ENCODE measurements at regions not wholly inside any gene's neighbourhood (a gene's known extent, or its start where the extent isn't known, plus 50 kb on each side); places are given as distances from the start of the nearest gene placed in this dataset.

GRCh38 chr9:106456581-106456980 is 406.4 kb upstream of the ZNF462 start:
- Histone ChIP-seq H3T11ph (ENCODE audit: low read length) (no peak overlapping the region), H3K4ac (ENCODE audit: low read depth, low read length) (no peak overlapping the region), H3K23ac (ENCODE audit: insufficient read length, low read depth, low read length) (no peak overlapping the region), H2BK120ac (ENCODE audit: low read depth, low read length, poor library complexity, severe bottlenecking) (no peak overlapping the region), H3K23me2 (ENCODE audit: insufficient read length, low read depth, low read length, poor library complexity, severe bottlenecking) (no peaks in the 10 kb centered on the region), H2BK15ac (ENCODE audit: low read depth, low read length) (no peak overlapping the region), H3K14ac (ENCODE audit: insufficient read depth, low read length) (no peak overlapping the region), H2AK5ac (ENCODE audit: insufficient read length, low read length) (no peak overlapping the region), H3K4me1 (ENCODE audit: insufficient read depth, low read length) (no peaks in the 10 kb centered on the region), H2BK20ac (ENCODE audit: low read depth, low read length, poor library complexity, severe bottlenecking) (no peak overlapping the region), H3K4me2 (ENCODE audit: insufficient read depth, insufficient read length, low read length) (peak overlapping the region; percentile 18), H4K5ac (ENCODE audit: insufficient read length, low read depth, low read length) (no peak overlapping the region), H3K27ac (ENCODE audit: insufficient read length, low read depth, low read length) (no peak overlapping the region), H2BK5ac (ENCODE audit: insufficient read length, low read length) (no peak overlapping the region), H4K20me1 (ENCODE audit: control insufficient read depth, insufficient read depth, insufficient read length) (no peaks in the 10 kb centered on the region), H3K79me1 (ENCODE audit: insufficient read depth, low read depth, low read length, poor library complexity, severe bottlenecking) (no peaks in the 10 kb centered on the region), H2AFZ (ENCODE audit: low read length) (no peak overlapping the region), H3K79me2 (ENCODE audit: insufficient read depth, low read length) (no peaks in the 10 kb centered on the region), H4K8ac (replicated peaks; ENCODE audit: insufficient read length, low read depth, low read length) (no peak overlapping the region), H3K9me3 (ENCODE audit: control insufficient read depth, low read depth, low read length) (no peaks in the 10 kb centered on the region), H3K18ac (ENCODE audit: insufficient read length, low read depth, low read length) (no peak overlapping the region), H4K91ac (ENCODE audit: insufficient read length, low read depth, low read length) (no peak overlapping the region), H3K9ac (ENCODE audit: extremely low read depth, insufficient read length, low read length) (no peak overlapping the region), H3K27me3 (ENCODE audit: insufficient read depth, low read length) (no peaks in the 10 kb centered on the region), H2BK12ac (ENCODE audit: insufficient read length, low read depth, low read length) (no peak overlapping the region), H3K56ac (ENCODE audit: insufficient read length, low read depth, low read length) (no peak overlapping the region)
- Mint-ChIP-seq H3K9me3 (peaks cover 7 to 10% of the 10 kb centered on the region in 2 experiments; a peak in 4 of 5 replicates), H3K27ac (peak overlapping the region; percentile 85 to 93 (median 86); a peak in 6 of 7 replicates), H3K4me1 (peaks cover 16 to 23% of the 10 kb centered on the region in 2 experiments), H3K27me3 (ENCODE audit: low read depth) (no peaks in the 10 kb centered on the region), H3K36me3 (ENCODE audit: insufficient read depth in 1 of 3, low read depth in 3 of 3) (peaks cover 0 to 18% (median 9%) of the 10 kb centered on the region in 3 experiments; a peak in 5 of 7 replicates), H3K4me3 (peak overlapping the region in 1 of 2 experiments; percentile 18; a peak in 1 of 5 replicates)
- TF ChIP-seq, protein P1, sequence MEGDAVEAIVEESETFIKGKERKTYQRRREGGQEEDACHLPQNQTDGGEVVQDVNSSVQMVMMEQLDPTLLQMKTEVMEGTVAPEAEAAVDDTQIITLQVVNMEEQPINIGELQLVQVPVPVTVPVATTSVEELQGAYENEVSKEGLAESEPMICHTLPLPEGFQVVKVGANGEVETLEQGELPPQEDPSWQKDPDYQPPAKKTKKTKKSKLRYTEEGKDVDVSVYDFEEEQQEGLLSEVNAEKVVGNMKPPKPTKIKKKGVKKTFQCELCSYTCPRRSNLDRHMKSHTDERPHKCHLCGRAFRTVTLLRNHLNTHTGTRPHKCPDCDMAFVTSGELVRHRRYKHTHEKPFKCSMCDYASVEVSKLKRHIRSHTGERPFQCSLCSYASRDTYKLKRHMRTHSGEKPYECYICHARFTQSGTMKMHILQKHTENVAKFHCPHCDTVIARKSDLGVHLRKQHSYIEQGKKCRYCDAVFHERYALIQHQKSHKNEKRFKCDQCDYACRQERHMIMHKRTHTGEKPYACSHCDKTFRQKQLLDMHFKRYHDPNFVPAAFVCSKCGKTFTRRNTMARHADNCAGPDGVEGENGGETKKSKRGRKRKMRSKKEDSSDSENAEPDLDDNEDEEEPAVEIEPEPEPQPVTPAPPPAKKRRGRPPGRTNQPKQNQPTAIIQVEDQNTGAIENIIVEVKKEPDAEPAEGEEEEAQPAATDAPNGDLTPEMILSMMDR (conservative IDR thresholded peaks at IDR 0.05) = no peak
- no peak for DNase-seq
- no CpG with 5 or more reads among the region's 4 CpGs for WGBS (ENCODE audit: extremely low coverage, insufficient read length, low lambda C conversion rate)

Measured in H9 (cell line).